ENCODE measurements at regions not wholly inside any gene's neighbourhood (a gene's known extent, or its start where the extent isn't known, plus 50 kb on each side); places are given as distances from the start of the nearest gene placed in this dataset.

DNA sequence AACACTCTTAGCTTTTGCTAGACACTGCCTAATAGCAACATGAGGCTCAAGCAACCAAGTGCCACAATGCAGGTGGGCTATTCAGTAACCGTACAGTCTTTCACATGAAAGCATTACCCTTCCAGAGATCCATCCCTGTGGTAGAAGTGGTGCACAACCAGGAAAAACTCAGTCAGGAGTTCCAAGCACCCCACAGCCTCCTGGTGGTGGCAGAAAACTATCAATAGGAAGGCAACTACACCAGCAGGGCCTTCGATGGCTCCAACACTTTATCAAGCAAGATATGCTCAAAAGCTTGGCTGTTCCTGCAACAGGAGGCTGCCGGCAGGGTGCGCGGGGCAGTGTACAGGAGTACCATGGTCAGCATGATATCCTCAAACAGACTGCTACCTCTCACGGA lies 176.1 kb upstream of the DLGAP1 start:
- DNase-seq (ENCODE audit: low read depth): no peak
- no peak overlapping the region for H3K4me3 ChIP-seq (ENCODE audit: low read depth, low read length)
- TF ChIP-seq, protein P1, sequence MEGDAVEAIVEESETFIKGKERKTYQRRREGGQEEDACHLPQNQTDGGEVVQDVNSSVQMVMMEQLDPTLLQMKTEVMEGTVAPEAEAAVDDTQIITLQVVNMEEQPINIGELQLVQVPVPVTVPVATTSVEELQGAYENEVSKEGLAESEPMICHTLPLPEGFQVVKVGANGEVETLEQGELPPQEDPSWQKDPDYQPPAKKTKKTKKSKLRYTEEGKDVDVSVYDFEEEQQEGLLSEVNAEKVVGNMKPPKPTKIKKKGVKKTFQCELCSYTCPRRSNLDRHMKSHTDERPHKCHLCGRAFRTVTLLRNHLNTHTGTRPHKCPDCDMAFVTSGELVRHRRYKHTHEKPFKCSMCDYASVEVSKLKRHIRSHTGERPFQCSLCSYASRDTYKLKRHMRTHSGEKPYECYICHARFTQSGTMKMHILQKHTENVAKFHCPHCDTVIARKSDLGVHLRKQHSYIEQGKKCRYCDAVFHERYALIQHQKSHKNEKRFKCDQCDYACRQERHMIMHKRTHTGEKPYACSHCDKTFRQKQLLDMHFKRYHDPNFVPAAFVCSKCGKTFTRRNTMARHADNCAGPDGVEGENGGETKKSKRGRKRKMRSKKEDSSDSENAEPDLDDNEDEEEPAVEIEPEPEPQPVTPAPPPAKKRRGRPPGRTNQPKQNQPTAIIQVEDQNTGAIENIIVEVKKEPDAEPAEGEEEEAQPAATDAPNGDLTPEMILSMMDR (conservative IDR thresholded peaks at IDR 0.05; ENCODE audit: low read depth, low read length): no peak

DNA sequence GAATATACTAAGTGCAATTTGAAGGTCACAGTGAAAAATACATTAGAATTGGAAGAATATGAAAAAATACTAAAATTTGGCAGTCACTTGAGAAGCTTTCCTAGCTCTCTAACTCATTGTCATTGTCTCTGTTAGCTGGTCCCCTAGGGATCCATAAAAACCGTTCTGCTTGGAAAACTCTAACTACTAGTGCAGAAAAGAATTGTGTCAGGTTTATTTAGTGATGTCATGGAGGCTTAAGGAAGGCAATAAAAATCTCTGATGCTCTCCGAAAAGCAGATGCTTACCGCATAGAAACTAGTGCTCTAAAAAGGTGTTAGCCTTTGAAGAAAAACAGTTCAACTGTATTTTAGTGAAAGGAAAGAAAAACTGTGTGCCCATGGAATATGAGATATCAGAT lies 150.1 kb upstream of the DLGAP1 start:
- H3K4me3 ChIP-seq (ENCODE audit: low read depth, low read length): no peak overlapping the region
- TF ChIP-seq, protein P1 (conservative IDR thresholded peaks at IDR 0.05; ENCODE audit: low read depth, low read length): no peak
- DNase-seq (ENCODE audit: low read depth): no peak

DNA sequence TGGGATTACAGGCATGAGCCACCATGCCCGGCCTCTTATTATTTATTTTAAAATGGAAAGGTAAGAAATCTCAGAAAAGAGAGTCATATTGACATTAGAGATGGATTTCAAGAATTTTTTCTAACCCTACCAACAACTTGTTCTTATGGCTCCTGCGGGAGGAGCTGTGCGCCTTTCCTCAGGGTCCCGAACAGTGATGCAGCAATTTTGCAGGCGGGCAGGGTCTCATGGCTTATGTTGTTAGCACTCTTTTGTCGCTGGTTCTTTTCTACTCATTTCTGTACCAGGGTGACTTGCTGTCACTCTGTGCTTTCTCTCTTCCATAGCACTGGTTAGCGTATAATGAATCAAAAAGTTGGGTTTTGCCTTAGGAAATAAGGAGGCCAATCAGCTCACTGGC lies 148.8 kb upstream of the DLGAP1 start:
- no peak overlapping the region for H3K4me3 ChIP-seq (ENCODE audit: low read depth, low read length)
- TF ChIP-seq, protein P1 (conservative IDR thresholded peaks at IDR 0.05; ENCODE audit: low read depth, low read length): no peak
- DNase-seq (ENCODE audit: low read depth): no peak

DNA sequence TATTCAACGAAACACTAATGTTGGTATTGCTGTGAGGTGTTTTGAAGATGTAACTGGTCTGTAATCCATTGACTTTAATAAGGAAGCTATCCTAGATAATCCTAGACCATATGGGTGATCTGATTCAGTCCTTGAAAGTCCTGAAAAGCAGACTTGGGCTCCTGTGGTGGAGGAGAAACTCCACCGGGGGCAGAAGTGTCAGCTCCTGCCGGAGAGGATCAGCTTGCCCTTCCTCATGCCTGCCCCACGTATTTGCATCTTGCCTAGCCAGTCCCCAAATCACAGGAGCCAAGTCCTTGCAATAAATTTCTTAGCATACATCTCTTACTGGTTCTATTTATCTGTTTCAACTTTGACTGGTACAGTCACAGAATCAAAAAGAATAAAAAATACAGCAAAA lies 144.2 kb upstream of the DLGAP1 start:
- H3K4me3 ChIP-seq (ENCODE audit: low read depth, low read length): no peak overlapping the region
- DNase-seq (ENCODE audit: low read depth): no peak
- TF ChIP-seq, protein P1 (conservative IDR thresholded peaks at IDR 0.05; ENCODE audit: low read depth, low read length): no peak

DNA sequence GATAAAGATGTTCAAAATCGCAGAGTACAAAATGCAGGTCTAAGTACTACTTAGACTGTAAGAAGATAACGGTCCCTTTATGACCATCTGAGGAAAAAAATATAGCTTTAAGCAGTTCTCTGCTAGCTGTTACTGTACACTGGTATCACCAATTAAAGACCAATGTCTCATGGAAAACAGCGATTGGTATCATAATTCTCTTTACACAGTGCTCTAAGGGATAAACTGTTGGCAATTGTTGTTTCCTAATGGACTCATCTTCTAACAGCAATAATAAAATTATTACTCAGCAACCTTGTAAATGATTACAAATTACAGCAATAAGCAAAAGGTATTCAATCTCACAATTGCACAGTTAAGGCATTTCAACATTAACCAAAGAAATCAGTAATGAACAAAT lies 142.2 kb upstream of the DLGAP1 start:
- TF ChIP-seq, protein P1 (conservative IDR thresholded peaks at IDR 0.05; ENCODE audit: low read depth, low read length): no peak
- DNase-seq (ENCODE audit: low read depth): no peak

DNA sequence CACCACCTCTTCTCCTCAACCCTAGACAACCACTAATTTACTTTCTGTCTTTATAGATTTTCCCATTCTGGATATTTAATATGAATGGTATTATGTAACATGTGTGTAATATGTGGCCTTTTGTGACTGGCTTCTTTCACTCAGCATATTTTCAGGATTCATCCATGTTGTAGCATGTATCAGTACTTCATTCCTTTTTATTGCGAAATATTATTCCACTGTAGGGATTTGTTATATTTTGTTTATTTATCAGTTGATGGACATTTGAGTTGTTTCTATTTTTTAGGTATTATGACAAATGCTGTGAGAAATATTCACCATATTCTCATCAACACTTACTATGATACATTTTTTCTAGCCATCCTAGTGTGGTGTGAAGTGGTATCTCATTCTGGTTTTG lies 138.8 kb upstream of the DLGAP1 start:
- no peak overlapping the region for H3K4me3 ChIP-seq (ENCODE audit: low read depth, low read length)
- TF ChIP-seq, protein P1 (conservative IDR thresholded peaks at IDR 0.05; ENCODE audit: low read depth, low read length): no peak
- no peak for DNase-seq (ENCODE audit: low read depth)

More for the DNA sequence above, 142.2 kb upstream of the DLGAP1 start:
- no peak overlapping the region for H3K4me3 ChIP-seq (ENCODE audit: low read depth, low read length)

DNA sequence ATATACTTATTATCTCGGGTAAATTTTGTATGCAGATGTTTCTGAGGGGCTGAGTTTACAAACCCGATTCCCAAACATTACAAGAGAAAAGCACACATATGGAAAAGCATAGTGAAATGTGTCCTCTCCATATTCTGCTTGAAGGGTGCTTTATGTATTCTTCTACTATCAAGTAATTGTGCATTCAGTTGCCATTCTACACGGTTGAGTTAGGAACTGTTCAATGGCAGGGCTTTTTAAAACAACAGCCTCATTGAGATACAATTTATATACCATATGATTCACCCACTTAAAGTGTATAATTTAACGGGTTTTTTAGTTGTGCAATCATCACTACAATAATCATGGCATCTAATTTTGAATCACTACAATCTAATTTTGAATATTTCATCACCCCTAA lies 138.4 kb upstream of the DLGAP1 start:
- TF ChIP-seq, protein P1 (conservative IDR thresholded peaks at IDR 0.05; ENCODE audit: low read depth, low read length): no peak
- H3K4me3 ChIP-seq (ENCODE audit: low read depth, low read length): no peak overlapping the region
- DNase-seq (ENCODE audit: low read depth): no peak

Data from choroid plexus epithelial cell (primary cell).